GM21737 (cell line): ENCODE measurements at regions not wholly inside any gene's neighbourhood (a gene's known extent, or its start where the extent isn't known, plus 50 kb on each side); places are given as distances from the start of the nearest gene placed in this dataset.

Experiments
- ATAC-seq: cut with Tn5 transposase; IDR thresholded peaks from one replicate; pipeline ENCODE4 v1.9.1; 2021; ENCODE audit warnings: mild to moderate bottlenecking, moderate library complexity; ENCODE audit not compliant: unreplicated experiment

- ATAC-seq, result no peak
Observed at GRCh38 chr15:58269455-58270414, 131.6 kb downstream of the AQP9 start.

- no peak for ATAC-seq
Observed at GRCh38 chr15:58271410-58271809, 133.2 kb downstream of the AQP9 start.

- no peak for ATAC-seq
Observed at GRCh38 chr15:58273104-58273503, 134.9 kb downstream of the AQP9 start.

- no peak for ATAC-seq
Observed at GRCh38 chr15:58274885-58275284, 136.7 kb downstream of the AQP9 start.

GRCh38 chr15:58275785-58276184, 137.6 kb downstream of the AQP9 start:
- ATAC-seq, result no peak

- ATAC-seq, result no peak
Observed at GRCh38 chr15:58276924-58277323, 138.7 kb downstream of the AQP9 start.

- ATAC-seq, result no peak
Observed at GRCh38 chr15:58277333-58277732, 139.2 kb downstream of the AQP9 start.

GRCh38 chr15:58279106-58279505, 140.9 kb downstream of the AQP9 start:
- no peak for ATAC-seq

GRCh38 chr15:58279654-58280053, 141.5 kb downstream of the AQP9 start:
- ATAC-seq, result no peak

GRCh38 chr15:58282060-58282708, 144.0 kb downstream of the AQP9 start:
- ATAC-seq, result no peak

GRCh38 chr15:58283302-58283701, 145.1 kb downstream of the AQP9 start:
- no peak for ATAC-seq

GRCh38 chr15:58284293-58284692, 146.1 kb downstream of the AQP9 start:
- no peak for ATAC-seq

GRCh38 chr15:58285212-58285920, 146.4 kb upstream of the LIPC start:
- no peak for ATAC-seq

GRCh38 chr15:58285921-58286278, 145.9 kb upstream of the LIPC start:
- ATAC-seq, result no peak

- no peak for ATAC-seq
Observed at GRCh38 chr15:58286523-58286922, 145.3 kb upstream of the LIPC start.

GRCh38 chr15:58287891-58288290, 143.9 kb upstream of the LIPC start:
- no peak for ATAC-seq

- no peak for ATAC-seq
Observed at GRCh38 chr15:58288592-58288991, 143.2 kb upstream of the LIPC start.

- ATAC-seq, result no peak
Observed at GRCh38 chr15:58291848-58292247, 139.9 kb upstream of the LIPC start.

- no peak for ATAC-seq
Observed at GRCh38 chr15:58292751-58293175, 139.0 kb upstream of the LIPC start.

GRCh38 chr15:58293622-58294550, 137.9 kb upstream of the LIPC start:
- no peak for ATAC-seq
